OCI-LY7 (cell line): ENCODE measurements at regions not wholly inside any gene's neighbourhood (a gene's known extent, or its start where the extent isn't known, plus 50 kb on each side); places are given as distances from the start of the nearest gene placed in this dataset.

Experiments used
- BruUV-seq: library from RNA; stranded (reverse); fragments of 400-500 nt; replicated peaks from 2 replicates; lab custom pipeline; 2021; lab: Mats Ljungman, UMichigan
- CTCF ChIA-PET: fragments of 300-600 bp; sonication (Branson Sonifier 250); formaldehyde crosslinking; loops from one replicate; lab custom pipeline; 2022; ENCODE audit warnings: antibody characterized with exemption; ENCODE audit not compliant: unreplicated experiment; lab: Charles Lee
- POLR2A ChIA-PET: fragments of 300-600 bp; sonication (Branson Sonifier 250); formaldehyde crosslinking; loops from one replicate; lab custom pipeline; 2022; ENCODE audit warnings: antibody characterized with exemption; lab: Charles Lee
- DNase-seq: peaks from one replicate; pipeline ENCODE4 v3.0.0-alpha.2; 2015; ENCODE audit warnings: low spot score
- H2AFZ ChIP-seq: fragments of 200-600 bp; sonication (generic), shearing (Covaris generic); 2 replicates; pipeline ENCODE4 v1.6.1; 2014; ENCODE audit warnings: mild to moderate bottlenecking, antibody characterized with exemption, low read length, moderate library complexity
- H3K27ac ChIP-seq: fragments of 200-600 bp; sonication (generic); 2 replicates; pipeline ENCODE4 v1.5.1; 2014; ENCODE audit warnings: mixed run types, low read depth, mild to moderate bottlenecking, moderate library complexity, low read length, inconsistent platforms; ENCODE audit not compliant: poor library complexity, severe bottlenecking
- H3K36me3 ChIP-seq: fragments of 200-600 bp; sonication (generic); 2 replicates; pipeline ENCODE4 v1.6.1; 2014; ENCODE audit warnings: mild to moderate bottlenecking, antibody characterized with exemption, low read length, moderate library complexity, mixed read lengths; ENCODE audit not compliant: insufficient read depth
- H3K4me1 ChIP-seq: fragments of 200-600 bp; sonication (generic); 2 replicates; pipeline ENCODE4 v1.5.1; 2014; ENCODE audit warnings: mild to moderate bottlenecking, low read length; ENCODE audit not compliant: insufficient read depth, poor library complexity, severe bottlenecking
- H3K4me2 ChIP-seq: fragments of 200-600 bp; sonication (generic); 2 replicates; pipeline ENCODE4 v1.6.1; 2014; ENCODE audit warnings: mild to moderate bottlenecking, low read length
- H3K4me3 ChIP-seq: fragments of 200-600 bp; sonication (generic); 2 replicates; pipeline ENCODE4 v1.5.1; 2014; ENCODE audit warnings: mild to moderate bottlenecking, low read depth, low read length; ENCODE audit not compliant: poor library complexity, severe bottlenecking
- H3K79me2 ChIP-seq: fragments of 200-600 bp; sonication (generic); 2 replicates; pipeline ENCODE4 v1.6.1; 2016; ENCODE audit warnings: low read depth, mild to moderate bottlenecking, low read length, moderate library complexity, mixed read lengths; ENCODE audit not compliant: insufficient read depth
- H3K9me2 ChIP-seq: fragments of 200-600 bp; sonication (generic); 2 replicates; pipeline ENCODE4 v1.6.1; 2016; ENCODE audit warnings: mild to moderate bottlenecking, low read length, mixed read lengths; ENCODE audit not compliant: insufficient read depth
- H3K9me3 ChIP-seq: fragments of 200-600 bp; sonication (generic); 2 replicates; pipeline ENCODE4 v1.6.1; 2014; ENCODE audit warnings: mild to moderate bottlenecking, mixed run types, low read length, mixed read lengths
- H4K20me1 ChIP-seq: fragments of 200-600 bp; sonication (generic); 2 replicates; pipeline ENCODE4 v1.6.1; 2014; ENCODE audit warnings: mild to moderate bottlenecking, antibody characterized with exemption, low read length, moderate library complexity, mixed read lengths; ENCODE audit not compliant: insufficient read depth
- CTCF ChIP-seq: fragments of 200-600 bp; sonication (generic); conservative IDR thresholded peaks from 2 replicates; pipeline ENCODE4 v1.5.1; 2014; ENCODE audit warnings: mild to moderate bottlenecking, antibody characterized with exemption, low read length, moderate library complexity, mixed read lengths
- EZH2phosphoT487 ChIP-seq: fragments of 200-600 bp; sonication (generic); IDR thresholded peaks from 2 replicates; pipeline ENCODE4 v1.6.1; 2018; ENCODE audit warnings: low read depth, borderline replicate concordance, mild to moderate bottlenecking, mixed run types, antibody characterized with exemption, low read length, moderate library complexity, mixed read lengths
- intact Hi-C: fragments of 100-400 bp; cut with micrococcal nuclease; formaldehyde crosslinking; loops from one replicate; pipeline ENCODE4 v1.10.0; 2022; ENCODE audit not compliant: unreplicated experiment

DNA sequence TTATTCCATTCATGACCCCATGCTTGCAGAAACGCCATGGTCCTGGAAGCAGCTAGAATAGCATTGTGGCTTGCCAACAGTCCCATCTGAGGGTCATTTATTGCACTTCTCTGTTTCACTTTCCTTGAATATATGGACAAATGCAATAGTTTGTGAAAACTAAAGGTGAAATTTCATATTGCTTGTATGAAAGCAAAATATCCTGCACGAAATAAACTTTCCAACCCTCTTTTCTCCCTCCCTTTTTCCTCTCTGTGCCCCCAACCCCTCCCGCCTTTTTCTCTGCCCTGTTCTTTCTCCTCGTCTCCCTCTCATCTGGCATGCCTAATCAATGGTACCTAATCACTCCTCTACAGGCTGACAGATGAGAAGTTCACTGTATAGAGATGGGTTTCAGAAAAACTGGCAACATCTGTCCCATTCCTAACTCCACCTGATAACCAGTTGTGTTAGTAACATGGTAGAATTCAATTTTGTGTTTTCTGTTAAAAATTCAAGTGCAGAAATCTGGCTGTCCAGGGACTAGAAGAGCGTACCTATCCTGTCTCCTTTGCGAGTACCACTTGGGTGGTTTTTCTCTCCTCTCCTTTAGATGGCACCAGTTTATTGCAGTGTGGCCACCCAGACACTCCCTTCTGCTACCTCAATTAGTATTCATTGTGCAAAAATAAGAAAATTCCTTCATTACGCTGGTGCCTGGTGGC lies 198.6 kb downstream of the FOXA2 start:
- H3K4me3 ChIP-seq = no peak overlapping the region
- intact Hi-C loops = no loop called here
- no peak overlapping the region for H2AFZ ChIP-seq
- H3K27ac ChIP-seq = no peak overlapping the region
- no peaks in the 10 kb centered on the region for H3K9me3 ChIP-seq
- ChIA-PET POLR2A (no interaction called here), CTCF (no interaction called here)
- no peak for TF ChIP-seq EZH2phosphoT487
- TF ChIP-seq CTCF = 0 out of 2 replicates have a peak, but pooled peaks have one; percentile 26
- no peaks in the 10 kb centered on the region for H3K79me2 ChIP-seq
- no peak overlapping the region for H3K4me2 ChIP-seq
- no peaks in the 10 kb centered on the region for H4K20me1 ChIP-seq
- H3K4me1 ChIP-seq = peaks cover 8% of the 10 kb centered on the region
- no peak for DNase-seq
- H3K36me3 ChIP-seq = no peaks in the 10 kb centered on the region
- H3K9me2 ChIP-seq = no peaks in the 10 kb centered on the region
- no TSS peak for BruUV-seq

- no peaks in the 10 kb centered on the region for H3K9me2 ChIP-seq
- BruUV-seq = no TSS peak
- ChIA-PET POLR2A (no interaction called here), CTCF (no interaction called here)
- H3K36me3 ChIP-seq = no peaks in the 10 kb centered on the region
- peaks cover 8% of the 10 kb centered on the region for H3K4me1 ChIP-seq
- H3K79me2 ChIP-seq = no peaks in the 10 kb centered on the region
- no peak overlapping the region for H3K4me2 ChIP-seq
- no peaks in the 10 kb centered on the region for H3K9me3 ChIP-seq
- no peaks in the 10 kb centered on the region for H4K20me1 ChIP-seq
- TF ChIP-seq CTCF (no peak), EZH2phosphoT487 (no peak)
- H2AFZ ChIP-seq = no peak overlapping the region
- H3K4me3 ChIP-seq = no peak overlapping the region
- intact Hi-C loops = no loop called here
- no peak for DNase-seq
- no peak overlapping the region for H3K27ac ChIP-seq
Observed at GRCh38 chr20:22384978-22385377, 199.4 kb downstream of the FOXA2 start.

DNA sequence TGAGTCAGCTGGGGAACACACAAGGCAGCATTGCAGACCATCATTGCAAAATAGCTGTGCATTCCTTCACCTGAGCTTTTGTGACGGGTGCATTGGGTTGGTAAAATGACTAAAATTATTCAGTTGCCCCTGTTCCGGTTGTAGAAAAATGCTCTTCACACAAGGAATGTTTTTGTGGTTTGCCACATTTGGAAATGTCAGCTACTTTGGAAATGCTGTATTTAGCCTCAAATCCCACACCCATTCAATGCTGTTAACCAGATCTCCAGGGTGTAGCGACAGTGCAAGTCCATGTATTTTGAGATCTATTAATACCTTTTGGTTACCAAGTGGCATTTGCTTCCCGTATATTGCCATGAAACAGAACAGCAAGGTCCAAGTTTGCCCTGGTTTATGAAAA lies 201.2 kb downstream of the FOXA2 start:
- POLR2A ChIA-PET = no interaction called here
- Histone ChIP-seq H4K20me1 (no peaks in the 10 kb centered on the region), H3K36me3 (no peaks in the 10 kb centered on the region), H3K4me3 (no peak overlapping the region), H3K79me2 (no peaks in the 10 kb centered on the region), H3K27ac (no peak overlapping the region), H3K9me3 (no peaks in the 10 kb centered on the region), H3K4me2 (0 out of 2 replicates have a peak overlapping the region, but pooled peaks have one; percentile 3), H3K9me2 (no peaks in the 10 kb centered on the region), H3K4me1 (peaks cover 8% of the 10 kb centered on the region), H2AFZ (no peak overlapping the region)
- no TSS peak for BruUV-seq
- TF ChIP-seq CTCF (no peak), EZH2phosphoT487 (no peak)
- CTCF ChIA-PET = interaction anchor here (0.5 kb wide), 1 partner anchor 41 kb away, joined by 3 read pairs; no protein-coding TSS in a partner anchor
- no peak for DNase-seq
- intact Hi-C loops = no loop called here
